ENCODE measurements at regions not wholly inside any gene's neighbourhood (a gene's known extent, or its start where the extent isn't known, plus 50 kb on each side); places are given as distances from the start of the nearest gene placed in this dataset.

DNA sequence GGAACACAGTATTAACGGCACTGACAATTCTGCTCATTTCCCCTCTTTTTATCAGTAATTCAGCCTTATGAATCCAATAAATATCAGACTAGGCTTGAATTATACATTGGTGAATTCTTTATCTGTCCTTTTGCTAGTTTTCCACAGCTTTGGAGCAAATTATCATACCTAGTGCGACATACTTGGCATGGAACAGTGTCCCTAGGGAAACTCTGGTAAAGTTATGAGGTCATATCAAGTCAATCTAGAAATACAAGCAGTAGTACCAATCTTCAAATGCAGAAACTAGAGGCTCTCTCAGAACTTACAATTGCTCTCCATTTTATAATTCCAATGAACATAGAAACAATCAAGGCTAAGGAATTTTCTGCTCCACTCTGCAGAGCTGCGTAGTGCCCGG, 449.3 kb upstream of the NPVF start:
- no peak for TF ChIP-seq CTCF (IDR thresholded peaks at IDR 0.05; ENCODE audit: insufficient read depth, low read length, poor library complexity, severe bottlenecking)
- Histone ChIP-seq H3K4me3 (replicated peaks; ENCODE audit: low read depth, low read length) (no peak overlapping the region), H3K36me3 (ENCODE audit: control insufficient read depth, insufficient read depth, low read length) (no peaks in the 10 kb centered on the region), H3K27me3 (replicated peaks; ENCODE audit: control insufficient read depth, insufficient read depth, low read length) (peaks cover 3% of the 10 kb centered on the region)
- no peak for DNase-seq (ENCODE audit: extremely low read depth, insufficient read length)

DNA sequence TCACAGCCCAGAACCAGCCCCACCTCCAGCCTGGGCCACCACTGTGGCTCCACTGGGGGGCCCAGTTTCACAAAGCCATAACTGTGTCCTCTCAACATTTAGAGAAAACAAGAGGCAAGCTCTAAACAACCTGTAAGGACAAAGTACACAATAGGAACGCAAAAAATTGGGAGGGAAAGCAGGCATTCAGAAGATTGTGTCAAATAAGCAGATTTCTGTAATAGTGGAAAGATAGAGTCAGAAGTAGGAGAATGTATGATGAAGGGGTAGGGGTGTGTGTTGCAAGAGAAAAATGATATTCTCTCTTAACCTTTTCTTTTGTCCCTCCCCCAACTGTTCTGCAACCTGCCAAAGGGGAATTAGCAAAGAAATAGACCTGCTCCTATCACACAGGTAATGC, 449.9 kb upstream of the NPVF start:
- TF ChIP-seq CTCF (IDR thresholded peaks at IDR 0.05; ENCODE audit: insufficient read depth, low read length, poor library complexity, severe bottlenecking), result no peak
- no peak for DNase-seq (ENCODE audit: extremely low read depth, insufficient read length)
- Histone ChIP-seq H3K27me3 (replicated peaks; ENCODE audit: control insufficient read depth, insufficient read depth, low read length) (peaks cover 3% of the 10 kb centered on the region), H3K36me3 (ENCODE audit: control insufficient read depth, insufficient read depth, low read length) (no peaks in the 10 kb centered on the region), H3K4me3 (replicated peaks; ENCODE audit: low read depth, low read length) (no peak overlapping the region)

GRCh38 chr7:25680636-25681035, 452.4 kb upstream of the NPVF start:
- H3K4me3 ChIP-seq (replicated peaks; ENCODE audit: low read depth, low read length), result no peak overlapping the region
- peaks cover 3% of the 10 kb centered on the region for H3K27me3 ChIP-seq (replicated peaks; ENCODE audit: control insufficient read depth, insufficient read depth, low read length)
- H3K36me3 ChIP-seq (ENCODE audit: control insufficient read depth, insufficient read depth, low read length), result no peaks in the 10 kb centered on the region
- TF ChIP-seq CTCF (IDR thresholded peaks at IDR 0.05; ENCODE audit: insufficient read depth, low read length, poor library complexity, severe bottlenecking), result no peak
- DNase-seq (ENCODE audit: extremely low read depth, insufficient read length), result no peak

DNA sequence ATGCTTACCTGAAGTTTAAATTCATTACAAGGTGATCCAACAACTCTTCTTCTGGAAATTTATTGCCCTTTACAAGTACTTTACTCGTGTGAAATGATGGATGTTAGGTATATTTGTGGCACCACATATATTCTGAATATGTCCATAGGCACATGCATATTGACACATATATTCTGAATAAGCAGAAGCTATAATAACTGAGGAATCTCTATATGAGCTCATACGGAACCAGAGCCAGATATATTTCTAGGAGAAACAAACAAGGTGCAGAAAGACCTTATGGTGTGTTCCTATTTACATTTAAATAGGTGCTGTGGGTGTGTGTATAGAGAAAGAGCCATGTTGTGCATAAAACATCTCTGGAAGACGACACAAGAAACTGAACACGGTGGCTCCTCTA, 456.1 kb upstream of the NPVF start:
- no peak for TF ChIP-seq CTCF (IDR thresholded peaks at IDR 0.05; ENCODE audit: insufficient read depth, low read length, poor library complexity, severe bottlenecking)
- no peak overlapping the region for H3K4me3 ChIP-seq (replicated peaks; ENCODE audit: low read depth, low read length)
- H3K27me3 ChIP-seq (replicated peaks; ENCODE audit: control insufficient read depth, insufficient read depth, low read length), result peaks cover 5% of the 10 kb centered on the region
- no peaks in the 10 kb centered on the region for H3K36me3 ChIP-seq (ENCODE audit: control insufficient read depth, insufficient read depth, low read length)
- DNase-seq (ENCODE audit: extremely low read depth, insufficient read length), result no peak

DNA sequence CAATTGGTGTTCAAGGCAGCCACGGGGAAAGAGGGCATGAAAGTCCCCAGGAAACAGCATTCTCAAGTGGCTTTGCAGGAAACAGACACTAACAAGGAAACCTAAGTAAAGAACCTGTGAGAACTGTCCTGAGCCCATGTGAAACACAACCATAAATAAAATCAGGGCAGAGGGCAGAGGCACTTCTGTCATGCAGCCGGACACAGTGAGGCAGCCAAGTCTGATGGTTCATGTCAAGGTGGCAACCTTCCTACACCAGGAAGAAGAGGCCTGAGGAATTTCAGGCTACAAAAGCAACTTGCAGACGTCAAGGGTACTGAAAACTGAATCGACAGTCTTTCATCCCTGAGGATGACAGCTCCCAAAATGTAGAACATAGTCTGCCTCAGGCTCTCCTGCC, 458.2 kb upstream of the NPVF start:
- Histone ChIP-seq H3K36me3 (ENCODE audit: control insufficient read depth, insufficient read depth, low read length) (no peaks in the 10 kb centered on the region), H3K4me3 (replicated peaks; ENCODE audit: low read depth, low read length) (no peak overlapping the region), H3K27me3 (replicated peaks; ENCODE audit: control insufficient read depth, insufficient read depth, low read length) (peaks cover 6% of the 10 kb centered on the region)
- no peak for TF ChIP-seq CTCF (IDR thresholded peaks at IDR 0.05; ENCODE audit: insufficient read depth, low read length, poor library complexity, severe bottlenecking)
- DNase-seq (ENCODE audit: extremely low read depth, insufficient read length), result no peak

- TF ChIP-seq CTCF (IDR thresholded peaks at IDR 0.05; ENCODE audit: insufficient read depth, low read length, poor library complexity, severe bottlenecking), result no peak
- Histone ChIP-seq H3K36me3 (ENCODE audit: control insufficient read depth, insufficient read depth, low read length) (no peaks in the 10 kb centered on the region), H3K4me3 (replicated peaks; ENCODE audit: low read depth, low read length) (no peak overlapping the region), H3K27me3 (replicated peaks; ENCODE audit: control insufficient read depth, insufficient read depth, low read length) (0 out of 2 replicates have a peak, but pooled peaks cover 1% of the 10 kb centered on the region)
- DNase-seq (ENCODE audit: extremely low read depth, insufficient read length), result no peak
Measured at GRCh38 chr7:25694211-25694610, 457.8 kb upstream of the NFE2L3 start.

Data from GM06990 (cell line).